Medulla oblongata (tissue), 1 donor: ENCODE measurements at regions not wholly inside any gene's neighbourhood (a gene's known extent, or its start where the extent isn't known, plus 50 kb on each side); places are given as distances from the start of the nearest gene placed in this dataset.
"Not testable (repeated sequence)": the region's sequence is repeated elsewhere in the genome, so short reads cannot be mapped to it uniquely, and the experiment has no call there.

Source experiments
- DNase-seq: peaks from one replicate; pipeline ENCODE4 v3.0.0-alpha.2; 2015; ENCODE audit errors: extremely low spot score

DNA sequence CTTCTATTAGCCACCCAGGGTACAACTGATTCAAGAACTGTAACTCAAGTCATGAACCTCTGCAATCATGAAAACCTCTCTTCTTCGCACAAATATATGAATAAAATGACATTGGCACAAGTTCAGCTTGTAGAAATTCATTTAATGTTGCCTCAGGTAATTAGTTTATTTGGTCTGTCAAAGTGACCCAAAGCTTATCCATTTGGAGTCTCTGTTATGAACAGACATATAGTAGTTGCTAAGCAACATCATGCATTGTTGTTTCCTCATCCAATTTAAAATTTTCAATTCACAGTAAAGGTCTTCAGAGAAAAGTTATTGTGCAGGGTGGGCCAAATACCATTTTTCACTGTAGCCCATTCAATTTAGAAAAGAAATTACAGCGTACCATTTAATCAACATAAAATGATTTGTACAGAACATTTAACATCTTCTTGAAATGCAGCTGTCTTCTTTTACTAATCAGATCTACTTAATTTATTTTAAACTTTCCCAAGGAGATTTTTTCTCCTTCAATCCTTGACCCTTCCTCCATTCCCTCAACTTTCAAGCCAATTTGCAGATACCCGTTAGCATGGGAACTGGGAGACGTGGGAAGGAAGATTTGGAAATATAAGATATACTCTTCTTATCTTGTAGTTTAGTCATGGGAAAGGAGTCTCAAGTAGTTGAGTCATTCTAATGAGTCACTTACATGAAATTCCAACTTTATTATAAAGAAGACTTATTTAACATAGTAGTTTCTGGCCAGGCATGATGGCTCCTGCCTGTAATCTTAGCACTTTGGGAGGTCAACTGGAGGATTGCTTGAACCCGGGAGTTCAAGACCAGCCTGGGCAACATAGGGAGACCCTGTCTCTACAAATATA, 231.3 kb downstream of the ATPSCKMT start:
- no peak for DNase-seq

DNA sequence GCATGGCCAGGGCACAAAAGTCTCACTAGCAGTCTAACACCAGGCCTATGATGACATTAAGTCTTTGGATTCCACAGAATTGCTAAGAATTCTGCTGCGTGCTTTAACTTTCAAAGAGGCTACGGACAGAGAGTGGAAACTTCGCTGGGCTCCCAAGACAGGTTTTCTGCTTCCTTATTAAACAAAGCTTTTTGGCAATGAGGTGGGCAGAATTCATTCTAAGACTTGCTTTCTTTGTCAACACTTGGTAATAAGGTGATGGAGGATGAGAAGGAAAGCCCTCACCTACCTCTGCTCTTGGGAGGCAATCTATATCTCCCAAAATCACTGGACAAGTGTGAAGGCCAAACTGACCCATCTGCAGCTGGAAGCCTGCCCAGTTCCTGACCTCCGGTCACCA, 231.9 kb downstream of the ATPSCKMT start:
- no peak for DNase-seq

GRCh38 chr5:10016559-10016958, 233.1 kb downstream of the ATPSCKMT start:
- not testable (repeated sequence) for DNase-seq

DNA sequence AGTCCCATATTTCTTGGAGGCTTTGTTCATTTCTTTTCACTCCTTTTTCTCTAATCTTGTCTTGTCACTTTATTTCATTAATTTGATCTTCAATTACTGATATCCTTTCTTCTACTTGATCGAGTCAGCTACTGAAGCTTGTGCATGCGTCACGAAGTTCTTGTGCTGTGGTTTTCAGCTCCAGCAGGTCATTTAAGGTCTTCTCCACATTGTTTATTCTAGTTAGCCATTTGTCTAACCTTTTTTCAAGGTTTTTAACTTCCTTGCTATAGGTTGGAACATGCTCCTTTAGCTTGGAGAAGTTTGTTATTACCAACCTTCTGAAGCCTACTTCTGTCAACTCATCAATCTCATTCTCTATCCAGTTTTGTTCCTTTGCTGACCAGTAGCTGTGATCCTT, 234.0 kb downstream of the ATPSCKMT start:
- not testable (repeated sequence) for DNase-seq

- DNase-seq, result no peak
These were observed 239.9 kb downstream of the ATPSCKMT start for GRCh38 chr5:10009802-10010201.

DNA sequence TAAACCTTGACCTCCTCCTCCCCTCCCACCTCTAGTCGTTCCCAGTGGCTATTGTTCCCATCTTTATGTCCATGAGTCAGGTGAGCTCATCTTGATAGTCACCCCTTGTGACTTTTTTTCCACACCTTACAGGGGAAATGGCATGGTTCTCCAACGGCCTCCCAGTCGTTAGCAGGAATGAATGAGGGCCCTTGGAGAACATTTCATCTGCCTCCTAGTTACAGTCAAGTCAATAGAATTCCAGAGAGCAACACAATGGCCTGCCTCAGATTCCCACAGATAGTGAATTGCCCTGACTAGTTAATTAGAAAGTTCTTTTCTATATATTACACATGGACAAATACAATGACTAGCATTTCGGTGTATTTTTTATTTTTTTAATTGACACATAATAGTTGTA, 262.6 kb downstream of the ATPSCKMT start:
- no peak for DNase-seq

DNA sequence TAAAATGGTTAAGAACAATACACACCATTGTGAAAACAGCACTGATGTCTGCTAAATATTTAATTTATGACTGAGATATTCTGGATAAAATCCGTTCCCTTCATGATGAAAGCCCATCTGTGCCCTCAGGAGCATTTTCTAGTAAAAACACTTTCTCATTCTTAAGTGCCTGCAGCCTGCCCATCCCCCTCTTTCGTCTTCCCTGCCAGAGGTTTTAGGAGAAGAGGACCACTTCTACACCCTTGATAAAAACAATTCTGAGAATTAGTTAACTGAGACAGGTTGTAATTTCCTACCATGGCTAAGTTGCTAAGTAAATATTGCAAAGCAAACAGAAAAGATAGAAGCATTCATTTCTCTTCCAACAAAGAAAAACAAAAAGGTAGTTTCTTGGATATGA, 272.6 kb downstream of the ATPSCKMT start:
- no peak for DNase-seq

- DNase-seq, result no peak
These were observed 273.1 kb downstream of the ATPSCKMT start for GRCh38 chr5:9976621-9977020.

- DNase-seq, result no peak
These were observed 277.6 kb downstream of the ATPSCKMT start for GRCh38 chr5:9972059-9972458.

DNA sequence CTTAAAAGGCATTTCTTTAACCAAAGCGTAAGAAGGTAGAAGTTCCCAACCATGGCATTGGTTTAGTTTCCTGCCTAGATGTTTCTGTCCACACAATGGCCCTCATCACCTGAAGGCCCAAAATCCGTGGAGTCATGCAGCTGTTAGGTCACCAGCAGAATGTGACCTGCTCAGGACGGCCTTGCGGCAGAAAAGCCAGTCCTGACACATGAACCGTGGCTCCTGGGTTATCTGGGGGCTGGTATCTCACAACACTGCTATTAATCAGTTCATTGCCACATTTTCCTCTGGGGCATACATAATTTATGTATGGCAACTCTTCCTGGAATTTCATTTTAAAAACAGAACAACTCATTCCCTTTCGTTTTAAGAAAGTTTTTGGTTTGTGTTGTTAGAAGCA, 278.4 kb downstream of the ATPSCKMT start:
- DNase-seq, result no peak

- DNase-seq, result no peak
These were observed 290.8 kb downstream of the ATPSCKMT start for GRCh38 chr5:9958914-9959313.

GRCh38 chr5:9957214-9957613, 292.5 kb downstream of the ATPSCKMT start:
- DNase-seq, result no peak

DNA sequence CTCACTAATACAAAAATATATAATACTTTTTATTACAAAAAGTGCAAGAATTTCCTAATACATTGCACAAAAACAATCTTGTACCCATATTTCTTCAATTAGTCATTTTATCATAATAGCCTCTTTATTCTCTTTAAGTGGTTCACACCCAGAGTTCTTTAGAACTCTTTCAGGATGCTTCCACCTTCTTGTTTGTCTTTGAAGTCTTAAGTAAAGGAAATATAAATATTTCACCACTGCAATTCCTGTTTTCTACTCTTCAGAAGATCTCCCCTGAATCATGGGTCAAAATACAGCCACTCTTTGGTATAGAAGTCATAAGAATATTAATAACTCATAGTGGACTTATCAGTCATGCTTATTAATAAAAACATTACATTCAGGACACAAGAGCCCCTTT, 293.0 kb downstream of the ATPSCKMT start:
- no peak for DNase-seq

GRCh38 chr5:9955586-9955985, 294.1 kb downstream of the ATPSCKMT start:
- no peak for DNase-seq

DNA sequence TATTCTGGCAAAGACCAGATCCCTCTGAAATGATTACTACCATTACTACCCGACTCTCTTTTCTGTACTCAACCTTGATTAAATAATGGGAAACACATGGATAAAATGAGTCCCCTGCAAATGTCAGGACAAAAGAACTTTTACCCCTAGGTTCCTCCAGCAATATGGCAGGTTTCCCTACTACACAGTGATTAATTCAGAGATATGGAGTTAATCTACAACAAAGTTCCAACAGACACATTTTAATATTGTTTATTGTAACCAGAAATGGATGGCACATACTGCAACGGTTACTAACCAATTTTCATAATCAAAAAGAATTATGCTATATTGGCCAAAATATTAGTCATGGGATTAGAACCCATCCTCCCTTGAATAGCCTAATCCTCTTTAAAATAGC, 294.8 kb downstream of the ATPSCKMT start:
- DNase-seq, result no peak

DNA sequence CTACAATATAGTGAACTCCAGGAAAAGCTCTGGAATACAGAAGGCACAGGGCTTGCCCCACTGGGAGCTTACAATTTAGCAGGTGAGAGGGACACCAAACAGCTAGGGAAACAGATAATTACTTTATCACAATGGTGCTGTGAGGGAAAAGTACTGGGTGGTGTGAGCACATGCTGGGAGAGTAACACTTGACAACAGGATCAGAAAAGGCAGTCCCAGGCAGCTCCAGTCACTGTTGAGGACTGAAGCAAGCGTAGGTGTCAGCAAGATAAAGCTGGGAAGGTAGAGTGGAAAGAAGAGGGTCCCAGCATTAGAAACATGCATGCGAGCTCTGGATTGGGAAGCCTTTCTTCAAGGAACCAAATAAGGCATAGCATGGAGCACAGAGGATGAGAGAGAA, 296.0 kb downstream of the ATPSCKMT start:
- DNase-seq, result no peak

DNA sequence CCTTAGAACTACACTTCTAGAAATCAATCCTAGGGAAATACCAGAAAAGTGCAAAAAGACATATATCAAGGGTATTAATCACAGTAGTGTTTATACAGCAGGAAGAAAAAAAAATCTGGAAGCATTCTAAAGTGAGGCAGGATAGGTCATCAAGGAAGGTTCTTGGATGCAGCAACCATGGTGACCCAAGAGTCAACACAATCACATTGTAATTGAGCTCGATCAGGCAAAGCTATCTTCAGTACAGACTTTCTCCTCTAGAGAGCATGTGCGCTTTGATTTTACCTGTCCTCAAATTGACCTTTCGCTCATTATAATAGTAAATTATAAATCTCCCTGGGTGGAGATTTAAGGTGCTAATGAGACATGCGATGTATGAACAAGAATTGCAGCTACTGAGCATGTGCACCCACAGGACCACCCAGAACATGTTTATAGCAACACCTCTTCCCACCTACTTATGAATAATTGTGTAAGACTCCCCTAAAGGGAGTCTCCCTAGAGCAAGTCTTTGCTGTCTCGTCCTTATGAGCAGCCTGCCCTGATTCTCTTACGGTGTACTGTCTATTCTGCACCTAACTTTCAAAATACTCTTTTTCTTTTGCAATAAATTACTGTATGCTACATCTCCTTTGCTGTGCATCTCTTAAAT, 297.7 kb downstream of the ATPSCKMT start:
- DNase-seq, result no peak

DNA sequence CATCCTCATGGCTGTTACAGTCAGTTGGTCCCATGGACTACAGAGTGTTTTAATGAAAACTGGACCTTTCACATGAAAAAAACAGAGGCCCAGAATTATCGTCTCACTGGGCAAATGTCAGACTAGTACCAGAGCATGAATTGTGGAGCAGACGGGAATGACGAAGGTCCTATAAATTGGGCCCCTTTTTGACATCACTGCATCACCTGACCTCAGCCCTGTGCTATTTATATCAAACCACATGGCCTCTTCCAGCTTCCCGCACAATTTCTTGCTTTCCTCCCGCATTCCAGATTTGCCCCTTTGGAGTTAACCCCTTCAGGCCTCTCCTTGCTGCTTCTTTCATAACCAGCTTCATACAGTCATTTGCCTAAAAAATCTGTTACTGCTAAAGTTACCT, 301.7 kb downstream of the ATPSCKMT start:
- no peak for DNase-seq

DNA sequence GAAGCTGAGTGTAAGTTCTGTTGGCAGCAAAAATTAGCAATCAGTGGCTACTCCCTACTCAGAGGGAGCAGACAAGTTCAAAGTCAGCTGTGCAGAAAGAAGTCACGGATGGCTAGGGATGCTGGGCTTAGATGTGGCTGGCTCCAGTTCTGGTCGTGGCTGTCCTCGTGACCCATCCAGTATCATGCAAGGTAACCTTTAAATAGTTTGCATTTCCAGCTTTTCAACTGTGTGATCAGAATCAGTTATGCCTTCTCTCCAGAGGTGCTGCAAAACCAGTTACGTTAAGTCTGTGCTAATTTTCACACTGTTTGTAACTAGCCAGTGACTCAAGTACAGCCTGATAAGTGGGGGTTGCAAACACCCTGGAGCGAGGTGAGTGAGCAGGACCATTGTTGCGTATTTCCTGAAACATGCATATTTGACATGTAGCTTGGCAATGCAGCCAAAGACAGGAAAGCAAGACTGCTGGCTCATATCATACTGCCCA, 302.4 kb downstream of the ATPSCKMT start:
- DNase-seq, result no peak

DNA sequence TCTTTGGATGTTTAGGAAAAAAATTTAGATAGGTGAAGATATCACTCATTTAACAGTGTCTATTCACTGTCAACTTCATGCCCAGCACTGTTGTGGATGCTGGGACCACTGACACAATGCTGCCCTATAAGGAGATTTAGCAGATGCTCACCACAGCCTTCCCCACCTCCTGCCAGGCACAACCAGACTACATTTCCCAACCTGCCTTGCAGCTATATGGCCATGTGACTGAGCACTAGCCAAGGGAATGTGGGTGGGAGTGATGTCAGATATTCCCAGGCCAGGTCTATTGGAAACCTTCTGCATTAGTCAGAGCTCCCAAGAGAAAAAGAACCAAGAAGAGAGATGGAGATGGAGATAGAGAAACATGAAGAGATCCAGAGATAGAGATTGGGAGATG, 302.6 kb upstream of the TAS2R1 start:
- no peak for DNase-seq

DNA sequence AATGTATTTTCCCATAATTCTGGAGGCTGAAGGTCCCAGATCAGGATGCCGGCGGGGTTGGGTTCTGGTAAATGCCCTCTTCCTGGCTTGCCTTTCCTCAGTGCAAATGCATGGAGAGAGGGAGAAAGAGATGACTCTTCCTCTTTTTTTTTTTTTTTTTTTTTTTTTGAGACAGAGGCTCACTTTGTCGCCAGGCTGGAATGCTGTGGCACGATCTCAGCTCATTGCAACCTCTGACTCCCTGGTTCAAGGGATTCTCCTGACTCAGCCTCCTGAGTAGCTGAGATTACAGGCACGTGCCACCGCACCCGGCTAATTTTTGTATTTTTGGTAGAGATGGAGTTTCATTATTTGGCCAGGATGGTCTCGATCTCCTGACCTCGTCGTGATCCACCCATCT, 300.0 kb upstream of the TAS2R1 start:
- DNase-seq, result no peak

- DNase-seq, result no peak
These were observed 298.2 kb upstream of the TAS2R1 start for GRCh38 chr5:9928326-9928725.

- DNase-seq, result no peak
These were observed 297.4 kb upstream of the TAS2R1 start for GRCh38 chr5:9927521-9927997.
